Right lobe of liver (tissue), 6 donors: ENCODE measurements at regions not wholly inside any gene's neighbourhood (a gene's known extent, or its start where the extent isn't known, plus 50 kb on each side); places are given as distances from the start of the nearest gene placed in this dataset.
"Not testable (repeated sequence)": the region's sequence is repeated elsewhere in the genome, so short reads cannot be mapped to it uniquely, and the experiment has no call there.

Experiments used
- ATAC-seq, 4 donors: fragments of 200-7000 bp; cut with Tn5 transposase; one replicate each; pipeline ENCODE4 v1.9.1; 2020; ENCODE audit warnings: mild to moderate bottlenecking in 4 of 4, moderate library complexity in 4 of 4
- DNase-seq, 3 donors: peaks; one replicate each; pipeline ENCODE4 v3.0.0-alpha.2; 2020
- H3K27ac ChIP-seq, 3 donors: fragments of 200-600 bp; one replicate each; pipeline ENCODE4 v1.8.0; 2022
- H3K27me3 ChIP-seq, 2 donors: fragments of 200-600 bp; one replicate each; pipeline ENCODE4 v1.8.0; 2022
- H3K36me3 ChIP-seq, 4 donors: fragments of 200-600 bp; sonication (generic) in 1 of 4; one replicate each; pipeline versions ENCODE4 v1.5.1 to v1.8.0; 2017 to 2022; ENCODE audit warnings: control low read depth in 1 of 4
- H3K4me1 ChIP-seq, 4 donors: fragments of 200-600 bp; sonication (generic) in 1 of 4; one replicate each; pipeline versions ENCODE4 v1.5.1 to v1.8.0; 2017 to 2022; ENCODE audit warnings: control low read depth in 1 of 4
- H3K4me3 ChIP-seq, 3 donors: fragments of 200-600 bp; one replicate each; pipeline ENCODE4 v1.8.0; 2022
- H3K9me3 ChIP-seq, 4 donors: fragments of 200-600 bp; sonication (generic) in 1 of 4; one replicate each; pipeline versions ENCODE4 v1.5.1 to v1.8.0; 2017 to 2022; ENCODE audit warnings: control low read depth in 1 of 4
- CTCF ChIP-seq, 4 donors: fragments of 200-600 bp in 3 of 4; fragments of 450-650 bp in 1 of 4; IDR thresholded peaks; one replicate each; pipeline versions ENCODE4 v1.5.1 to v1.8.0; 2016 to 2022; ENCODE audit warnings: antibody characterized with exemption in 4 of 4, mild to moderate bottlenecking in 2 of 4
- POLR2A ChIP-seq: fragments of 450-650 bp; IDR thresholded peaks from one replicate; pipeline ENCODE4 v1.6.1; 2017; ENCODE audit warnings: antibody characterized with exemption, mild to moderate bottlenecking
- WGBS: methylation state at CpG from one replicate; pipeline ENCODE4 v1.1.6; 2018; ENCODE audit warnings: low coverage, low lambda C conversion rate; ENCODE audit not compliant: insufficient coverage; ENCODE audit errors: missing lambda C conversion rate; 5-methylcytosine and 5-hydroxymethylcytosine counted together
- intact Hi-C, 2 donors: fragments of 100-400 bp; cut with DNase I; formaldehyde crosslinking; loops; one replicate each; pipeline versions ENCODE4 v1.11.2 to v1.14.1; 2022
- donor health status: DM: no; HTN: yes; CAD: no.
- donor health status: DM: no; HTN: no; CAD: no.
- donor health status: DM: no; HTN: no; CAD: no.
- donor health status: DM: no; HTN: yes; CAD: no.
- donor health status: DM: no; HTN: yes; CAD: no.

DNA sequence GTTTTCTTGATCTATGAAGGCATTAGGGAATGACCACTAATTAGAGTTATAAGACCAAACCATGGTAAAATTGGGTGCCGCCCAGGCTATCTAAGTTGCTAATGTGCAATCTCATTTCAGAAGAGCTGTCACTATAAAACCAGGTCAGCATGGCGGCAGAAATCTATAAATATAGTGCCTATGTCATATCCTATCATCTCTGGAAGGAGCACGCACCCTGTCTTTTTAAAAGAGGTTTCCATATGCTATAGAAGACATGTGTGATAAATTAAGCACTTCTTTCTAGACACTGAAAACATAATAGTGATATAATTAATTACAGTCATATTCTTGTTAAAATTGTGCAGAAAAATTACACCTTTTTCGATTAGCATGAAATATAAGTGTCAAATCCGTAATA lies 152.0 kb upstream of the MDFIC2 start:
- H3K27ac ChIP-seq = no peak overlapping the region
- intact Hi-C loops = no loop called here
- H3K4me3 ChIP-seq = no peak overlapping the region
- no peaks in the 10 kb centered on the region for H3K9me3 ChIP-seq
- ATAC-seq (no peak), DNase-seq (no peak)
- no peaks in the 10 kb centered on the region for H3K4me1 ChIP-seq
- WGBS = 64% methylated on average over 5 of the region's 5 CpGs
- no peaks in the 10 kb centered on the region for H3K36me3 ChIP-seq
- no peaks in the 10 kb centered on the region for H3K27me3 ChIP-seq
- no peak for TF ChIP-seq POLR2A
- no peak for TF ChIP-seq CTCF (IDR thresholded peaks at IDR 0.05)

DNA sequence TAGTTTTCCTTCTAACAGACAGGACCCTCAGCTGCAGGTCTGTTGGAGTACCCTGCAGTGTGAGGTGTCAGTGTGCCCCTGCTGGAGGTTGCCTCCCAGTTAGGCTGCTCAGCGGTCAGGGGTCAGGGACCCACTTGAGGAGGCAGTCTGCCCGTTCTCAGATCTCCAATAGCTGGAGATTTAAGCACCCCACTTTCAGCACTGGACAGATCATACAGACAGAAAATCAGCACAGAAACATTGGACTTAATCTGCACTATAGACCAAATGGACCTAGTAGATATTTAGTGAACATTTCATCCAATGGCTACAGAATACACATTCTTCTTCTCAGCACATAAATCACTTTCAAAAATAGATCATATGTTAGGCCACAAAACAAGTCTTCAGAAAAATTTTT lies 137.8 kb upstream of the MDFIC2 start:
- H3K4me1 ChIP-seq, H3K36me3 ChIP-seq, H3K27ac ChIP-seq, H3K27me3 ChIP-seq, H3K4me3 ChIP-seq, intact Hi-C loops, DNase-seq, ATAC-seq, H3K9me3 ChIP-seq: not testable (repeated sequence)
- WGBS = 33% methylated on average over 1 of the region's 2 CpGs

- intact Hi-C loops, H3K4me1 ChIP-seq, H3K9me3 ChIP-seq, H3K27me3 ChIP-seq, DNase-seq, ATAC-seq, H3K36me3 ChIP-seq, H3K27ac ChIP-seq, H3K4me3 ChIP-seq: not testable (repeated sequence)
- 11% methylated on average over 2 of the region's 2 CpGs for WGBS
These were observed 123.0 kb upstream of the MDFIC2 start for GRCh38 chr3:70435422-70435821.

- ATAC-seq (no peak), DNase-seq (no peak)
- Histone ChIP-seq H3K27me3 (no peaks in the 10 kb centered on the region), H3K9me3 (no peaks in the 10 kb centered on the region), H3K4me1 (no peaks in the 10 kb centered on the region), H3K36me3 (no peaks in the 10 kb centered on the region), H3K27ac (no peak overlapping the region), H3K4me3 (no peak overlapping the region)
- intact Hi-C loops = no loop called here
- TF ChIP-seq CTCF (IDR thresholded peaks at IDR 0.05) (no peak), POLR2A (no peak)
- 60% methylated on average over 1 of the region's 1 CpG for WGBS
These were observed 120.7 kb upstream of the MDFIC2 start for GRCh38 chr3:70433091-70433490.

DNA sequence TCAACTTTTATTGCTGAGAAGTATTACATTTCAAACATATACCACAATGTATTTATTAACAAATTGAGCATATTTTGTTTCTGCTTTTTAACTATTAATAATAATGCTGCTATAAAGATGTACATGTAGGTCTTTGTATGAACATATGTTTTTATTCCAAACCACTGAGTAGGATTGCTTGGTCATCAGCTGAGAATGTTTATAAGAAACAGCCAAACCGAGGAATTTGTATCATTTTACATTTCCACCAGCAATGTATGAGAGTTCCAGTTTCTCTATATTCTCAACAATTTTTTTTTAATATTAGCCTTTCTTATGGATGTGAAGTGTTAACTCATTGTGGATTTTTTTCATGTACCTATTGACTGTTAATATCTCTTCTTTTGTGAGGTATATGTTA lies 119.5 kb upstream of the MDFIC2 start:
- 37% methylated on average over 1 of the region's 1 CpG for WGBS

More for the DNA sequence above, 119.5 kb upstream of the MDFIC2 start:
- H3K27me3 ChIP-seq = no peaks in the 10 kb centered on the region
- no peak for ATAC-seq
- no peak overlapping the region for H3K4me3 ChIP-seq
- no peaks in the 10 kb centered on the region for H3K36me3 ChIP-seq
- no peak for DNase-seq
- H3K4me1 ChIP-seq = no peaks in the 10 kb centered on the region
- no peaks in the 10 kb centered on the region for H3K9me3 ChIP-seq
- intact Hi-C loops = no loop called here
- no peak overlapping the region for H3K27ac ChIP-seq
- TF ChIP-seq CTCF (IDR thresholded peaks at IDR 0.05) = no peak
- no peak for TF ChIP-seq POLR2A
